ENCODE measurements at regions not wholly inside any gene's neighbourhood (a gene's known extent, or its start where the extent isn't known, plus 50 kb on each side); places are given as distances from the start of the nearest gene placed in this dataset.
A peak's percentile ranks its signal among the peaks of the same experiment; 100 is the strongest.
"Not testable (repeated sequence)": the region's sequence is repeated elsewhere in the genome, so short reads cannot be mapped to it uniquely, and the experiment has no call there.

GRCh38 chr6:28609672-28610071, 84.0 kb downstream of the GPX5 start:
- Mint-ChIP-seq H3K4me1 (ENCODE audit: low read depth) (peaks cover 12% of the 10 kb centered on the region), H3K27me3 (ENCODE audit: low read depth) (peaks cover 16% of the 10 kb centered on the region), H3K36me3 (ENCODE audit: low read depth) (no peaks in the 10 kb centered on the region), H3K9me3 (ENCODE audit: low read depth) (no peaks in the 10 kb centered on the region), H3K4me3 (ENCODE audit: unreplicated experiment) (no peak overlapping the region), H3K27ac (ENCODE audit: unreplicated experiment) (no peak overlapping the region)
- TF ChIP-seq, protein P1, sequence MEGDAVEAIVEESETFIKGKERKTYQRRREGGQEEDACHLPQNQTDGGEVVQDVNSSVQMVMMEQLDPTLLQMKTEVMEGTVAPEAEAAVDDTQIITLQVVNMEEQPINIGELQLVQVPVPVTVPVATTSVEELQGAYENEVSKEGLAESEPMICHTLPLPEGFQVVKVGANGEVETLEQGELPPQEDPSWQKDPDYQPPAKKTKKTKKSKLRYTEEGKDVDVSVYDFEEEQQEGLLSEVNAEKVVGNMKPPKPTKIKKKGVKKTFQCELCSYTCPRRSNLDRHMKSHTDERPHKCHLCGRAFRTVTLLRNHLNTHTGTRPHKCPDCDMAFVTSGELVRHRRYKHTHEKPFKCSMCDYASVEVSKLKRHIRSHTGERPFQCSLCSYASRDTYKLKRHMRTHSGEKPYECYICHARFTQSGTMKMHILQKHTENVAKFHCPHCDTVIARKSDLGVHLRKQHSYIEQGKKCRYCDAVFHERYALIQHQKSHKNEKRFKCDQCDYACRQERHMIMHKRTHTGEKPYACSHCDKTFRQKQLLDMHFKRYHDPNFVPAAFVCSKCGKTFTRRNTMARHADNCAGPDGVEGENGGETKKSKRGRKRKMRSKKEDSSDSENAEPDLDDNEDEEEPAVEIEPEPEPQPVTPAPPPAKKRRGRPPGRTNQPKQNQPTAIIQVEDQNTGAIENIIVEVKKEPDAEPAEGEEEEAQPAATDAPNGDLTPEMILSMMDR (IDR thresholded peaks at IDR 0.05), result no peak
- DNase-seq (ENCODE audit: low spot score), result no peak

DNA sequence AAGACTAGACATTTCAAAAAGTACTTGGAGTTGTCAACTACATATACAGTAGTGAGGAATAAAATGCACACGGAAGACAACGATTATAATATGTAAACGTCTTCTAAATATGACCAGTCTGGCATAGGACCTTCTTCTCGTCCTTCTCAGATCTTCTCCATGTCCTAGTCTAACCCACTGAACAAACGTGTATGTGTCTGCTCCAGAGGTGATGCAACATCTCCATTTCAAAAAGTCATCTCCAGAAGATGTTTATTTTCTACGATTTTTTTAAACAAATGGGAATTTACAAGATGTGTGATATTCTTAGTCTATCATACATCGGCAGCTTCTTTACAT, 89.9 kb downstream of the GPX5 start:
- peaks cover 1% of the 10 kb centered on the region for H3K36me3 Mint-ChIP-seq (ENCODE audit: low read depth)
- no peaks in the 10 kb centered on the region for H3K4me1 Mint-ChIP-seq (ENCODE audit: low read depth)
- TF ChIP-seq, protein P1 (IDR thresholded peaks at IDR 0.05), result no peak
- H3K4me3 Mint-ChIP-seq (ENCODE audit: unreplicated experiment), result no peak overlapping the region
- no peak for DNase-seq (ENCODE audit: low spot score)
- H3K27ac Mint-ChIP-seq (ENCODE audit: unreplicated experiment), result no peak overlapping the region
- no peaks in the 10 kb centered on the region for H3K9me3 Mint-ChIP-seq (ENCODE audit: low read depth)
- peaks cover 21% of the 10 kb centered on the region for H3K27me3 Mint-ChIP-seq (ENCODE audit: low read depth)

GRCh38 chr6:28615955-28616747, 90.5 kb downstream of the GPX5 start:
- Mint-ChIP-seq H3K36me3 (ENCODE audit: low read depth) (peaks cover 1% of the 10 kb centered on the region), H3K4me3 (ENCODE audit: unreplicated experiment) (no peak overlapping the region), H3K9me3 (ENCODE audit: low read depth) (no peaks in the 10 kb centered on the region), H3K27ac (ENCODE audit: unreplicated experiment) (no peak overlapping the region), H3K27me3 (ENCODE audit: low read depth) (peaks cover 24% of the 10 kb centered on the region), H3K4me1 (ENCODE audit: low read depth) (peaks cover 4% of the 10 kb centered on the region)
- TF ChIP-seq, protein P1 (IDR thresholded peaks at IDR 0.05), result no peak
- DNase-seq (ENCODE audit: low spot score), result no peak

DNA sequence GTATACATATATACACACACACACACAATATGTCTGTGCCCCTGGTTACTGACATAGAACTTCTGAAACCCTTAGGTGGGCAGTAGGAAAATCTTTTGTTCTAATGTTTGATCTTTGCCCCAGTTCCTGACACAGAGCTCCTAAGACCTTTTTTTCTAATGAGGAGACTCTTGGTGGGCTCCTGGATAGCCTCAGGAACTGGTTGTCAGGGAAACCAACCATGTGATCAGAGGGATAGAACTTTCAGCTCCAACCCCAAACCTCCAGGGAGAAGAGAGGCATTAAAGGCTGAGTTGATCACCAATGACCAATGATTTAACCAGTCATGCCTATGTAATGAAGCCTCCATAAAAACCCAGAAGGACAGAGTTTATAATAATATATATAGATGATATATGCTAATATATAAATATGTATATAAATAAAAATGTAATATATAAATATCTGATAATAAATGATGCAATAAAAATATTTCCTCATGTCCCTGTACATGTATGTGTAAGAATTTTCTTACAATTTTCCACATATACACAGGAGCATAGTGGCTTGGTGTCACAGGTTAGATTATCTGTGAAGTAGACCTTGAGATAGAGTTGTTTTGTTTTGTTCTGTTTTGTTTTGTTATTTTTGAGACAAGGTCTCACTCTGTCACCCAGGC, 93.3 kb downstream of the GPX5 start:
- Mint-ChIP-seq H3K27ac (ENCODE audit: unreplicated experiment) (no peak overlapping the region), H3K9me3 (ENCODE audit: low read depth) (peaks cover 4% of the 10 kb centered on the region), H3K27me3 (ENCODE audit: low read depth) (peaks cover 15% of the 10 kb centered on the region), H3K4me3 (ENCODE audit: unreplicated experiment) (no peak overlapping the region), H3K4me1 (ENCODE audit: low read depth) (peaks cover 6% of the 10 kb centered on the region), H3K36me3 (ENCODE audit: low read depth) (peaks cover 3% of the 10 kb centered on the region)
- TF ChIP-seq, protein P1 (IDR thresholded peaks at IDR 0.05), result no peak
- DNase-seq (ENCODE audit: low spot score), result no peak

GRCh38 chr6:28621268-28621667, 95.6 kb downstream of the GPX5 start:
- peak overlapping the region; percentile 70 for H3K4me3 Mint-ChIP-seq (ENCODE audit: unreplicated experiment)
- H3K27ac Mint-ChIP-seq (ENCODE audit: unreplicated experiment); DNase-seq (ENCODE audit: low spot score); H3K9me3 Mint-ChIP-seq (ENCODE audit: low read depth); H3K4me1 Mint-ChIP-seq (ENCODE audit: low read depth); H3K36me3 Mint-ChIP-seq (ENCODE audit: low read depth): not testable (repeated sequence)
- H3K27me3 Mint-ChIP-seq (ENCODE audit: low read depth), result peaks cover 15% of the 10 kb centered on the region

GRCh38 chr6:28623242-28623641, 97.6 kb downstream of the GPX5 start:
- H3K9me3 Mint-ChIP-seq (ENCODE audit: low read depth); H3K4me1 Mint-ChIP-seq (ENCODE audit: low read depth); H3K27ac Mint-ChIP-seq (ENCODE audit: unreplicated experiment); H3K4me3 Mint-ChIP-seq (ENCODE audit: unreplicated experiment); H3K36me3 Mint-ChIP-seq (ENCODE audit: low read depth); DNase-seq (ENCODE audit: low spot score): not testable (repeated sequence)
- H3K27me3 Mint-ChIP-seq (ENCODE audit: low read depth), result peaks cover 15% of the 10 kb centered on the region

- not testable (repeated sequence) for H3K4me1 Mint-ChIP-seq (ENCODE audit: low read depth); H3K27me3 Mint-ChIP-seq (ENCODE audit: low read depth); DNase-seq (ENCODE audit: low spot score); H3K4me3 Mint-ChIP-seq (ENCODE audit: unreplicated experiment); H3K27ac Mint-ChIP-seq (ENCODE audit: unreplicated experiment); H3K36me3 Mint-ChIP-seq (ENCODE audit: low read depth); H3K9me3 Mint-ChIP-seq (ENCODE audit: low read depth)
These were observed 100.7 kb downstream of the GPX5 start for GRCh38 chr6:28626386-28626785.

Measured in chondrocyte (in vitro differentiated cells).